NCI-H146 (cell line): ENCODE measurements at regions not wholly inside any gene's neighbourhood (a gene's known extent, or its start where the extent isn't known, plus 50 kb on each side); places are given as distances from the start of the nearest gene placed in this dataset.
"Not testable (repeated sequence)": the region's sequence is repeated elsewhere in the genome, so short reads cannot be mapped to it uniquely, and the experiment has no call there.

Source experiments
- DNase-seq: peaks from one replicate; lab custom pipeline; 2025; lab: John Stamatoyannopoulos, UW

DNA sequence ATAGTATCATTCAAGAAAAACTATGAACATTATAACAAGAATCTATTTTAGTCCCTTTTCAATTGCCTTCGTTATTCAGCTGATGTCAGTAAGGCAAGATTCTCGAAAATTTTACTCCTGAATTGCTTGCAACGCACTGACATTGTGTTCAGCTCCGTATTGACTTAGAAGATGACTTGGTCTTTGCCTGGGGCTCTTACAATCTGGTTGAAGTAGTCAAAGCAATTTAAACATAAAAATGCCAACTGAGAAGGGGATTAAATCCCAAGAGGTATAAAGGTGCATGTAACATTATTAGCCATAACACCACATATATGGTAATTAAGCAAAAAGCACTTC is 507.1 kb downstream of the CENPC start:
- no peak for DNase-seq

DNA sequence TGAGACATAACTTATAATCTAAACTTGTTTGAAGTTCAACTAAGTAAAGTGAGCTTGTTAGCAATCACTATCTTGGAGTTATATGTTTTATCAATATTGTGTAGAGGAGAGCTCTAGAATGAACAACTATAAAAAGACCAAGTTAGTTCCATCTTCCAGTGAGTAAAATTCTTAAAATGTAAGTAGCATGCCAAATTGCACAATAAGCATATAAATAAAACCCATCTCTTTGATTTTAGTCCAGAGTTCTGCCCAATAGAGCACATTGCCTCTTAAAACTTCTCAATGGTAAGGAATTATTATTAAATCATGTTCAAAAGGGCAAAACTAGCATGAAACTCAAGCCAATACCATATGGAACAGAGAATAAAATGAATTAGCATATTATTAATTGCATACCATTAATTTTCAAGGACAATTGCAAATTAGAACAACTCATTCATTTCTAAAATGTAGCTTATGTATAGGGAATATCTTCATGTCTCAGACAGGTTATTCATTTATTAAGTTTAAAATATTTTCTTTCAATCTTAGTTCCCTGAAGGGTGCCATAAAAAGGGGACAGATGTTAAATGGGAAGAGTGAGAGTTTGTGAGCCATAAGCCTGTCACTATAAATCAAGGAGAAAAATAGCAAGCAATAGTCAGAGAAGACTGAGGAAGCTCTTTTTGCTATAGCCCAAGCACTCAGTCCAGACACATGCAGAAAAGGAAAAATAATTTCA is 507.6 kb downstream of the CENPC start:
- no peak for DNase-seq

DNA sequence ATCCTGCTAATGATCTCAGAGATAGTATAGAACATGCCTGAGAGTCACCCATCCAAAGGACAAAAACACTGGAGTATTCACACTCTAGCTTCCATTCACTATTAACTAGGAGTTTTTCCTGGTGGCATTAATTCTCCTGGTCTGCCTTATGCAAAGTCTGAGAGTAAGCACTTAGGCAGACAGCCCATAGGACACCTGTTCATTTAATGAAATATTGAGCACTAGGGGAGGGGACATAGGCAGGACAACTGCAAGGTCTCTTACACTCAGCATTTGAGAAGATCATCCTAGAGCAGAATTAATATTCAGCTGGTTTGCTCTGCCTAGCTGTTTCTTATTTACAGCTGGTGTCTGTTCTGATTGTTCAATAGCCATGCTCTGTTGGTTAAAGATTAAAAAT is 508.5 kb downstream of the CENPC start:
- DNase-seq, result no peak

DNA sequence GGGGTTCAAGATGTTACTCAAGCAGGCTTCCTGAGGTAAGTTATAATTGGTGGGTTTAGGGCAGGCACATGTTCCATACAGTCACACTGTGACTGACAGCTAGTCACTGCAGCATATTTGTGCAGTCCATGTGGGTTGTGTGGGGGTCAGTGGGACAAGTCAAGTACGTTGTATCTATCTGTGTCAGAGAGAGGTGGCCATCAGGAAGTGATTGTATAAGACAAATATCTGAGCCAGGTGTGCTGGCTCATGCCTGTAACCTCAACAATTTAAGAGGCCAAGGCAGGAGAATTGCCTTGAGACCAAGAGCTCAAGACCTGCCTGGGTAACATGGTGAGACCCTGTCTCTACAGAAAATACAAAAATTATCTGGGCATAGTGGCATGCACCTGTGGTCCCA is 509.3 kb downstream of the CENPC start:
- DNase-seq, result no peak

DNA sequence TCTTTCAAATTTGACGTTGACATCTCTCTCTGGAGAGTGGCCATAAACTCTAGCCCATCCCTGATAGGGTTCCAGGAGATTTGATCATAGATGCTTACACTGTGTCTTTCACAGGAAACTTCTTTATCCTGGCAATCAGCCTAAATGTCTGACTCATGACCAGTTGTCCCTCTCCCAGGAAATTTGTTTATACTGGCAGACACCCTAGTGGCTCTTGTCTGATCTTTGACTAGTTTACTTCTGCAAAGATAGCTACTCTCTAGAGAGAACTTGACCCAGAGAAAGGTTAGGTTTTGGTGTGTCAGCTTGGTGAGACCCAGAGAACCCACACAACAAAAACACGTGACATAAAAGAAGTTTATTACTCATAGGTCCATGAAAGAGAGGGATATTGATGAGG is 509.8 kb downstream of the CENPC start:
- DNase-seq, result no peak

DNA sequence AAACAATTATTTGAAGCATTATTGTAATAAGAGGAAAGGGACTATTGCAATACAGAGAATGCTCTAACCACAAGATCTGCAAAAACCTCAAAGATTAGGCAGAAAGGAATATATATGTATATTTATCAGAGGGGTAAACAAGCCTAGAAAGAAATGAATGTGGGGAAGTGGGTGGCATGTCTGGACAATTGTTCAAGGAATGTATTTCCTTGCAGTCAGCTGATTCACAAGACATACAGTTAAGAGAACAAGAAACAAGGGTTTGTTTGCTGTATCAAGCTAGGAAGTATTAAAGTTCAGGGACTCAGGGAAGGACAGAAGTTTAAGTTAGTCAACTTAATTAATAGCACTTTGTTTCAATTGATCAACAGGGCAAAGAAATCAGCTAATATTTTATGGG is 514.7 kb downstream of the CENPC start:
- DNase-seq, result no peak

DNA sequence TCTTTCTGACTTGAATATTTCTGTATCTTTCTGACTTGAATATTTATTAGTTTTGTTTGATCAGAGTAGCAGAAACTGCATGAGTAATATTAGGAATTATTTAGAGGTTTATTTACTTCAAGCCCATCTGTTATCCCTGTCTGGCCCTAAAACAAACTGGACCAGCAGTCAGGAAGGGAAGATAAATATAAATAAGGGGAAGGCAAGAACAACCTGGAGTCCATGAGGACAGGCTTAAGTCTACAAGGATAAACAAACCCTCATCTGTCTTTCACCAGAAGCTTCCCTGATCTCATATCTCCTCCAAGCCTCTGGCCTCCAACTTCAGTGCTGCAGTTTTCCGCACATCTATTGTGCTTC is 524.9 kb downstream of the CENPC start:
- no peak for DNase-seq

DNA sequence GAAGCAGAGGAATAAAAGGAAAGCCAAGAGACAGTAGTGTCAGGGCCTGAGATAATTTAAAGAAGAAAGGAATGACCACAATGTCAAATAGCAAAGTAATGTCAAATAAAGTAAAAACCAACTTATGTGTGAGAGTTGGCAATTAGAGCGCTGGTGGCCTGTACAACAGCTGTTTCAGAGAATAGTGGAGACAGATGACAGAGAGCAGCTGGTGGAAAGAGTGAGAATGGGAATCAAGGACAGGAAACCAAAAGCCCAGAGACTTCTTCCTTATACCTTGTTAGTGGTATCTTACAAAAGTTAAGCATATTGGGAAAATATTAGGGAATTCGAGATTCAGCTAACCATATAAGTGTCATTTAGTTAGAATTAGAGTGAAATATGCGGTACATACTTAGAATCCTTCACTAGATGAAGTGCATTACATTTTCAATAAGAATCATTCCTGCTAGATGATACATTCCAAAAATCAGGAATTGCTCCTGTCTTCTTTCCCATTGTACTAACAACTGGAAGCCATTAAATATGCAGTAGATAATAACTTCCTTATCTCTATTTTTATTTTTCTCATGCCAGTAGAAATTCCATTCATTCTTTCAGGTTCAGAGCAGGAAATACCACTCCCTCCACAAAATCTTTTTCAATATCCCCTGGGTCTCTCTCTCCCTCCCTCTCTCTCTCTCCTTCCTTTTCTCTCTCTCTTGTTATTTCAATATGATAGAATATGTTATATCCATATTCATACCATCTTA is 525.4 kb downstream of the CENPC start:
- DNase-seq, result no peak

DNA sequence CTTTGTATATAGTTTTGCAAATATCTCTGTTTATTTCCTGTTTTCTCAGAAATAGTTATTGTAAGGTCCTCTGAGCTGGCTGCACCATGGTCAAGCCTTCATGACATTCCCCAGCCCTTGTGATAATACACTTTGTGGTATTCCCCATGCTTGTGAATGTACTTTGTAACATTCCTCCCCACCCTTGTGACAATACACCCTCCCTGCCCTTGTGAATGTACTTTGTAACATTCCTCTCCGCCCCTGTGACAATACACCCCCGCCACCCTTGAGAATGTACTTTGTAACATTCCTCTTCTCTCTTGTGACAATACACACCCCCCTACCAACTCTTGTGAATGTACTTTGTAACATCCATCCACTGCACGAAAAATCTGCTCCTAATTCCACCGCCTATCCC is 530.7 kb downstream of the CENPC start:
- DNase-seq, result no peak

DNA sequence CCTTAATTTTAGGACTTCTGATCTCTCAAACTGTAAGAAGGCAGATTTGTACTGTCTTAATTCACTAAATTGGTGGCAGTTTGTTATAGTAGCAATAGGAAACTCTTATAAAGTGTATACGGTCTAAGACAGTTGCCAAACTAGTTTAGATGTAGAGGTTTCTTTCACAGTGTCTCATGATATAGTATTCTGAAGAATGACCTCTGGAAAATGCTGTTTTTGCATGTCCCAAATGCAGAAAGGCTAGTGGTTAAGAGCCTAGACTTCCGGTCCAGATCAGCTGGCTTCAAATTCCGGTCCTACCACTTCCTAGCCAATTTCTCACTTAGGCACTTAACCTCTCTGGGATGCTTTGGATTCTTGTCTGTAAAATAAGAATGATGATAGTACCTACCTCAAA is 538.5 kb downstream of the CENPC start:
- DNase-seq, result no peak

DNA sequence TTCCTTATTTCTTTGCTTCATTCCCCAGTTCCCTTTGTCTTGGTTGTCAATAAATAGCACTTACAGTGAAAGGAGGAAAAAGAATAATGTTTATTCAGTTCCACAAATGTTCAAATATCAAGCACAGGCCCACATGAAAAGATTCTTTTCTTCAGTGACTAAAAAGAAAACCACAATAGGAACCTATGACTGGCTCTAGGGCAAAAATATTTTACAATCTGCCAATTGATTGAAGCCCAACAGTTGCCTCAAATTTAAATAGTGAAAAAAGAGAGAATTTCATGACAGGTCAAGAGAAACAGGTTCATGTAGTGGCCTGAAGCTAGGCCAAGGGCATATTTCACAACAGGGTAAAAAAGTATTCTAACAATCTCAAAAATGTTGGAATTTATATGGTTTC is 553.8 kb downstream of the CENPC start:
- DNase-seq, result no peak

DNA sequence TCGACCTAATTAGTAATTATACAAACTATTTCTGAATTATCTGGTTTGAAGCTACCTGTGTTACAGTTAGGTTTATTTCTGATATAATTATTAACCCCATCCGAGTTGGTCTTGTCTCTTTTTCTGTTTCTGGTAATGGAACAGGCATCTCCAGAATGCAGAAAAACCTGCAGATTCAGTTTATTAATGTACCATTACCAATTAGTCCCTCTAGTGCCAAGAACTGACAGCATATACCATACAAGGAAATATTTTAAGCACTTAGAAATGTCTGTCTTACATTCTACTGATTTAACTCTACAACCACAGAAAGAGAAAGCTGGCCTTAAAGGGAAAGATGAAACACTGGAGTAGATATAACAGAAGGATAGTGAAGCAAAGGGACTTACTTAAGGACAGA is 570.6 kb downstream of the CENPC start:
- DNase-seq, result no peak

DNA sequence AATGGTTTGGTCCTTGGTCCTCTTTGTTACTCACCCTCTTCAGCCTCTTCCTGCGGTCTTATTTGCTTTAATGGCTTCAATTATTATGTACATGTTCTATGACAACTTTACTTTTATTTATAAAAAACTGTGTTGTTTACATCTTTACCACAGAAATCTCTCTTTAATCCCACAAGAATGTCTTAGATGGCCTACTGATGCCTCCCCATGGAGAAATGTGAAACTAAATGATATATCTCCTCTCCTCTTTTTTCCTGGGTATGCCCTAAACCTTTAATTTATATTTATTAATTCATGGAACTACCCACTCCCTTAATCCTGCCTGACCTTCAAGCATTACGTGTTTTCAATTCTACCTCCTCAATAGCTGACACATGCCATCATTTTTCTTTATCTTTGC is 573.2 kb downstream of the CENPC start:
- DNase-seq, result no peak

DNA sequence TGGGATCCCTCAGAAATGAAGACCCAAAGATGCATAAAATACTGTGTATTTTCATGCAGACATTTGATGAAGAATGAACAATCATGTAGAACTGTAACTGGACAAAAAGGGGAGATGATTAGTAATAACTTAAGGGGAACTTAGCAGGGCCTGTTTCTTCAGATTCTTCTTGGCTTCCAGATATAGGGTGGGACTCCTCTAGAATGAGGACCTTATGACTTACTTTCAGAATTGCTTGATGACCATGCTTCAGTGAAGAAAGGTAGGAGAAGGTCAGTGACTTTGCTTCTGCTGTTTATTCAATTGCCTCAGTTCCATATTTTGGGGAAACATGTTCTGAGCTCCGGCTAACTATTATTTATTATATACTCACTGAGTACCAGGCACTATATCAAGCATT is 580.8 kb downstream of the CENPC start:
- DNase-seq, result no peak

DNA sequence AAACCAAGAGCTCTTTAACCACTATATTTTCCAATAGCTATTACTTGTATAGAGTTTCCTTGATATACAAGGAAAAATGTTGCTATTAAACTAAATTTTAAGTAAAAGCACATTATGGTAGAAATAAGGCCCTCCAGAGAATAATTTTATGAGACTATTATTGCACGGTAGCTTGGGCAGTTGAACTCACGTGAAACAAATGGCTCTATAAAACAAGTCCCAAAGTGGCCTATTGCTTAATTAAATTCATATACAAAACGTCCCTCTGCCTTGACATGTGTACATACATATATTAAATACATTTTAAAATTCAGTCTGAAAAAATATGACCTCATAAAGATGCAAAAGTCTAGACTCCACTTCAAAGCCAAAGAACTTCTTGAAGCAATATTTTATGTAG is 582.2 kb downstream of the CENPC start:
- no peak for DNase-seq

DNA sequence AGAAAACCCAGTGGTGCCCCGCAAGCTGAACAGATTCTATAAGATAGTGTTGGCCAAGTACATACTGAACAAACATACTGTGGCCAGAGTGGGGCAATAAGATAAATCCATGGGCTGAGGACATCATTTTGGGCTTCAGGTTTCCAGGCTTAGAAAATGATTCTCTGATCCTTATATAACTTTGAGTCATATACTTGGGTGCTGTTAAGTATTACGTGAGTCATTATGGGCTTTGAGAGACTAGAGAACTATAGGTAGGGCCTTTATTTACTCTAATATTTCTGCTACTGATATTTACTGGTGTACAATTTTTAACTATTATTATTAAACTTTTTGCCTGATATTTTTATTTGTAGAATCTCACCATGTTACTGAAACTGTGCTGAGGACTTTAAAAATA is 586.1 kb downstream of the CENPC start:
- DNase-seq, result no peak

DNA sequence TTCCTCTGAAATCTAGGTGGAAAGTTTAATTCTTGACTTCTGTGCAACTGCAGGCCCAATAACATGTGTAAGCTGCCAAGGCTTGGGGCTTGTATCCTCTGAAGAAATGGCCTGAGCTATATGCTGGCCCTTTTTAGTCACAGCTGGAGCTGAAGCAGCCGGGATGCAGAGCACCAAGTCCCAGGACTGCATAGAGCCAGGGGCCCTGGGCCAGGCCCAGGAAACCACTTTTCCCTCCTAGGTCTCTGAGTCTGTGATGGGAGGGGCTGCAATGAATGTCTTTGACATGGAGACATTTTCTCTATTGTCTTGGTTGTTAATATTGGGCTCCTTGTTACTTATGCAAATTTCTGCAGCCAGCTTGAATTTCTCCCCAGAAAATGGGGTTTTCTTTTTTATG is 588.5 kb downstream of the CENPC start:
- DNase-seq, result no peak

DNA sequence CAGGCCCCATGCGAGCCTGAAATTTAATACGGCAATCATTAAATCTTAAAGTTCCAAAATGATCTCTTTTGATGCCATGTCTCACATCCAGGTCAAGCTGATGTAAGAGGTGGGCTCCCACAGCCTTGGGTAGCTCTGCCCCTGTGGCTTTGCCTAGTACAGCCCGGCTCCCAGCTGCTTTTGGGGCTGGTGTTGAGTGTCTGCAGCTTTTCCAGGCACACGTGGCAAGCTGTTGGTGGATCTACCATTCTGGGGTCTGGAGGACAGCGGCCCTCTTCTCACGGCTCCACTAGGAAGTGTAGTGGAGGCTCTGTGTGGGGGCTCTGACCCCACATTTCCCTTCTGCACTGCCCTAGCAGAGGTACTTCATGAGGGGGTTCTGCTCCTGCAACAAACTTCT is 588.9 kb downstream of the CENPC start:
- DNase-seq, result no peak

DNA sequence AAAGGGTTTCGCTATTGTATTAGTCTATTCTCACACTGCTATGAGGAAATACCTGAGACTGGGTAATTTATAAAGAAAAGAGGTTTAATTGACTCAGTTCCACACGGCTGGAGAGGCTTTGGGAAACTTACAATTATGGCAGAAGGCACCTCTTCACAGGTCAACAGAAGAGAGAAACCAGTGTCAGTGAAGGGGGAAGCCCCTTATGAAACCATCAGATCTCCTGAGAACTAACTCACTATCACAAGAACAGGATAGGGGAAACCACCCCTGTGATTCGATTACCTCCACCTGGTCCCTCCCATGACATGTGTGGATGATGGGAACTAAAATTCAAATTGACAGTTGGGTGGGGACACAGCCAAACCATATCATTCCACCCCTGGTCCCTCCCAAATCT is 589.5 kb downstream of the CENPC start:
- DNase-seq, result no peak

DNA sequence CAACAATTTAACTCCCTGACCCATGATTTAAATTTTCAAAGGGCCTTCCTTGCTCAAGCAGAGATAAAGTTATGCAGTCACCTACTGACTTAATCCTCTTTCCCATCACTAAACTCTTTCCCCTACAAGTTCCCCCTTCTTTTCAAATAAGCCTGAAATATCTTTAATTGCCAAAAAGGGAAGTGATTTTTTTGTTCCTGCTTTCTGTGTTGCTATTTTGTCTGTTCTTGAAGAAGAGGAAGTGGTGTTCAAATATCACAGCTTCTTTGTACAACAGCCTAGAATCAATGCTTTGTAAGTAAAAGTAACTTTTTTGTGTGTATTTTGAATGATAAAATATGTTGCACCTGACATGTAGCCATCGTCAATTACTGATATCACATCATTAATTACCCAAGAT is 595.9 kb downstream of the CENPC start:
- DNase-seq, result no peak

DNA sequence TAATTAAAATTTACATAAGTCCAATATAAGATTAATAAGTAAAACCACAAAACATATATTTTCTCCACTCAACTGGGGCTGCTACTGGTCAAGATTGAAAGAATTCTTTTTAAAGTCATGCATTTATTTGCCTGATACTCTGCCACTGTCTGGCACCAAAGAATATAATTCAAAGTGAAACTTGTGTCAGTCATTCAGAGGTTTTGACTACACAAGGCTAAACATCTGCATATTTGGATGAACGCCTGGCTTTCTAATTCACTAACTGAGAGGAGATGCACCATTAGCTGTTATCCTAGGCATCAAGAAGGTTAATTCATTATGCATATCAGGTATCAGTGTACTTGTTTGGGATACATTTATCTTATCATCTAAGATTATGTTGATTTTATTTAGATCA is 598.5 kb downstream of the CENPC start:
- no peak for DNase-seq

DNA sequence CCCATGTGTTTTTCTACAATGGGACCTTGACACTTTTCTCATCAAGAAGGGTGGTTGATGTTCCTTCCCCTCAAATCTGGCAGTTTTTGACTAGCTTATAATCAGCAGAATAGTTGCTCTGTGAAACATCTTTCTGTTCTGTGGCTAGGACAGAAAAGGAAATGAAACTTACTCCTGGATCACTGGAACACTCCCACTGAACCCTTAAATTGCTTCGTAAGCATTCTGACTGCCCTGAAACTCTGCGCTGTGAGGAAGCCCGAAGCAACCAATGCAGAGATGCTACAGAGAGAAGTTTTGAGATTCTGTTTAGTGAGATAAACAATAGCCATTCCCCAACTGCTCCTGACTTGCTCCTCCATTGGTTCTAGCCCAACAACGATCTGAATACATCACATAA is 602.2 kb downstream of the CENPC start:
- DNase-seq, result no peak

DNA sequence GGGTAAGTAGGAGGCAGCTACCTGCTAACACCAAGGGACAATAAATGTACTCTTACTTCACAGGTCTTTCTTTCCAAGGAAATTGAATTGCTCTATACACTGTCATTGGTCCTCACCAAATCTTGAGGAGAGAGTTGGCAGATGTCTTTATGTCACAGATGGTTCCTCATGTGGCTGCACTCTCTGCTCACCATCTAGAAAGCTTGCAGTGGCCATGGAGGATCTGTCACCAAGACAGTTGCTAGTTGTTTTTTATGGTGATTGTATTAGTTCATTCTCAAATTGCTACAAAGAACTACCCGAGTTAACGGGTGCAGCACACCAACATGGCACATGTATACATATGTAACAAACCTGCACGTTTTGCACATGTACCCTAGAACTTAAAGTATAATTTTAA is 613.3 kb downstream of the CENPC start:
- not testable (repeated sequence) for DNase-seq

DNA sequence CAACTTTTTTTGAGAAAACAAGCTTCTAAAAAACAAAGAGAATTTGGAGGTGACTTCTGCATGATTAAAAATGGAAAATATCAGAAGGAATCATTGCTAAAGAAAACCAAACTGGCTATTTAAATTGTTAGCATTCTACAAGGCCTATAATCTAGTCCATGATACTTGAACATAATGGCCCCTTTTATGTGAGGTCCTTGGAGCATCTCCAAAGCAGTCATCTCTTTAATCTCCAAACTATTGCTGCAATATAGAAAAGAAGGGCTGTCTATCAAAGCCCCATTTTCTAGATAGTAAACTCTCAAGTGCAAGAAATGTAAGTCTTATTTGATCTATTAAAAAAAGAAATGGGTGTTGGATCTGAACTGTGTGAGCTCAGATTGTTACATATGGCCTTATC is 615.1 kb downstream of the CENPC start:
- DNase-seq, result no peak
